GM23338 (cell line): ENCODE measurements at regions not wholly inside any gene's neighbourhood (a gene's known extent, or its start where the extent isn't known, plus 50 kb on each side); places are given as distances from the start of the nearest gene placed in this dataset.

Source experiments
- ATAC-seq: fragments of 200-7000 bp; cut with Tn5 transposase; 3 replicates; pipeline ENCODE4 v1.9.1; 2020
- DNase-seq: peaks from one replicate; pipeline ENCODE4 v3.0.0-alpha.2; 2015; ENCODE audit warnings: low spot score
- H2AFZ ChIP-seq: fragments of 200-600 bp; sonication (generic); 2 replicates; pipeline ENCODE4 v1.8.0; 2016; ENCODE audit warnings: antibody characterized with exemption, mild to moderate bottlenecking, moderate library complexity
- H3F3A ChIP-seq: fragments of 200-600 bp; sonication (generic); replicated peaks from 2 replicates; pipeline ENCODE4 v1.8.0; 2017; ENCODE audit warnings: antibody characterized with exemption, mixed run types, low read depth
- H3K27ac ChIP-seq: fragments of 200-600 bp; sonication (generic); 2 replicates; pipeline ENCODE4 v1.6.1; 2016; ENCODE audit warnings: low read depth
- H3K27me3 ChIP-seq: fragments of 200-600 bp; sonication (generic); 2 replicates; pipeline ENCODE4 v1.8.0; 2016; ENCODE audit warnings: mild to moderate bottlenecking, mixed run types, moderate library complexity; ENCODE audit not compliant: insufficient read depth
- H3K36me3 ChIP-seq: fragments of 200-600 bp; sonication (generic); 2 replicates; pipeline ENCODE4 v1.8.0; 2016; ENCODE audit warnings: mild to moderate bottlenecking; ENCODE audit not compliant: insufficient read depth
- H3K4me1 ChIP-seq: fragments of 200-600 bp; sonication (generic); 2 replicates; pipeline ENCODE4 v1.8.0; 2016; ENCODE audit warnings: mild to moderate bottlenecking, moderate library complexity; ENCODE audit not compliant: insufficient read depth
- H3K4me2 ChIP-seq: fragments of 200-600 bp; sonication (generic); 2 replicates; pipeline ENCODE4 v1.7.1; 2017; ENCODE audit warnings: mixed run types
- H3K4me3 ChIP-seq: fragments of 200-600 bp; sonication (generic); 2 replicates; pipeline ENCODE4 v1.6.1; 2016; ENCODE audit warnings: mixed run types
- H3K79me2 ChIP-seq: fragments of 200-600 bp; sonication (generic); replicated peaks from 2 replicates; pipeline ENCODE4 v1.8.0; 2017; ENCODE audit warnings: mild to moderate bottlenecking; ENCODE audit not compliant: insufficient read depth
- H3K9me2 ChIP-seq: fragments of 200-600 bp; sonication (generic); 2 replicates; pipeline ENCODE4 v1.8.0; 2017; ENCODE audit not compliant: insufficient read depth
- H4K20me1 ChIP-seq: fragments of 200-600 bp; sonication (generic); replicated peaks from 2 replicates; pipeline ENCODE4 v1.8.0; 2017; ENCODE audit warnings: mild to moderate bottlenecking; ENCODE audit not compliant: insufficient read depth
- H3K27ac Mint-ChIP-seq: 2 replicates; pipeline ENCODE4 v1.8.0; 2020; ENCODE audit warnings: inconsistent platforms, mild to moderate bottlenecking, moderate library complexity, mixed read lengths
- H3K27me3 Mint-ChIP-seq: 3 replicates; pipeline ENCODE4 v1.8.0; 2022; ENCODE audit warnings: low read depth, mild to moderate bottlenecking, moderate library complexity, mixed read lengths, inconsistent platforms; ENCODE audit not compliant: insufficient read depth, poor library complexity
- H3K36me3 Mint-ChIP-seq: 3 replicates; pipeline ENCODE4 v1.8.0; 2021; ENCODE audit warnings: low read depth, mild to moderate bottlenecking, inconsistent platforms, moderate library complexity, mixed read lengths
- H3K4me1 Mint-ChIP-seq: 3 replicates; pipeline ENCODE4 v1.8.0; 2020; ENCODE audit warnings: mild to moderate bottlenecking, inconsistent platforms, mixed read lengths
- H3K4me3 Mint-ChIP-seq: 3 replicates; pipeline ENCODE4 v1.8.0; 2021; ENCODE audit warnings: moderate library complexity, mild to moderate bottlenecking, inconsistent platforms, mixed read lengths
- H3K9me3 Mint-ChIP-seq: 3 replicates; pipeline ENCODE4 v1.8.0; 2020; ENCODE audit warnings: moderate library complexity, mild to moderate bottlenecking, inconsistent platforms, mixed read lengths
- EZH2 ChIP-seq: fragments of 200-600 bp; sonication (generic); IDR thresholded peaks from one replicate; pipeline ENCODE4 v1.8.0; 2017; ENCODE audit warnings: antibody characterized with exemption, mild to moderate bottlenecking, low read depth; ENCODE audit not compliant: unreplicated experiment
- EZH2phosphoT487 ChIP-seq: fragments of 200-600 bp; sonication (generic); IDR thresholded peaks from one replicate; pipeline ENCODE4 v1.8.1; 2018; ENCODE audit warnings: antibody characterized with exemption; ENCODE audit not compliant: unreplicated experiment
- JUNB ChIP-seq: IDR thresholded peaks from one replicate; pipeline ENCODE4 v1.6.1; 2016; ENCODE audit warnings: antibody characterized with exemption; ENCODE audit not compliant: unreplicated experiment
- NANOG ChIP-seq: IDR thresholded peaks from 2 replicates; pipeline ENCODE4 v1.6.1; 2016; ENCODE audit warnings: antibody characterized with exemption, borderline replicate concordance
- POLR2AphosphoS5 ChIP-seq: IDR thresholded peaks from 2 replicates; pipeline ENCODE4 v1.6.1; 2016; ENCODE audit warnings: antibody characterized with exemption, low read depth
- STAT1 ChIP-seq: IDR thresholded peaks from one replicate; pipeline ENCODE4 v1.6.1; 2016; ENCODE audit warnings: antibody characterized with exemption; ENCODE audit not compliant: unreplicated experiment
- ZNF114 ChIP-seq: fragments of 250-450 bp; sonication (Bioruptor Pico); IDR thresholded peaks from 2 replicates; pipeline ENCODE4 v1.5.0; 2020; ENCODE audit warnings: mild to moderate bottlenecking, moderate library complexity
- ZNF331 ChIP-seq: fragments of 250-450 bp; sonication (Bioruptor Pico); IDR thresholded peaks from 2 replicates; pipeline ENCODE4 v1.5.0; 2020; ENCODE audit warnings: low read depth, mild to moderate bottlenecking, moderate library complexity
- TF ChIP-seq, protein P1 (sequence below): fragments of 250-450 bp; sonication (Bioruptor Pico); IDR thresholded peaks from 2 replicates; pipeline ENCODE4 v1.5.0; 2020; ENCODE audit warnings: mild to moderate bottlenecking, moderate library complexity

DNA sequence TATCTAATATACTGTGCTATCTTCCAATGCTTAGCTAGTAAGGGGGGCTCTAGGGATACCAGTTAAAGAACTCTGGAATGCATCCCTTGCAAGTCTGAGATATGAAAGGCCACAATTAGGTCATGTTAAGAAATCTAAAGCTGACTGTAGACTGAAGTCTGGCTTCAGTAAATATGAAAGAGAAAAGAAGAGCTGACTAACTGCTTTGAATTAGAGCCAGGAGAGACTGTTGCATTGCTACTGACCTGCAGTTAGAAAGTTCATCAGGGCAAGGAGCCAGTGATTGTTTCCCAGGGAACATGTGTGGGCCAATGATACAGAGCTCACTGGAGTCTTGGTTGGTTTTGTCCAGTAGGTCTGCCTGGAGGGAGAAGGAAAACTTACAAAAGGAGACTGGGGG lies 472.1 kb upstream of the TNC start:
- no peaks in the 10 kb centered on the region for H3K27me3 Mint-ChIP-seq
- peaks cover 3% of the 10 kb centered on the region; the same call in 1 of the 3 replicates for H3K4me1 Mint-ChIP-seq
- no peak overlapping the region for H3K4me2 ChIP-seq
- H4K20me1 ChIP-seq: no peaks in the 10 kb centered on the region
- H3K4me3 ChIP-seq: no peak overlapping the region
- H3K27me3 ChIP-seq: no peaks in the 10 kb centered on the region
- H2AFZ ChIP-seq: no peak overlapping the region
- H3K79me2 ChIP-seq: no peaks in the 10 kb centered on the region
- no peak overlapping the region for H3K27ac Mint-ChIP-seq
- 0 out of 2 replicates have a peak, but pooled peaks cover under 1% of the 10 kb centered on the region for H3K4me1 ChIP-seq
- 0 out of 3 replicates have a peak, but pooled peaks cover 2% of the 10 kb centered on the region for H3K36me3 Mint-ChIP-seq
- no peaks in the 10 kb centered on the region for H3K36me3 ChIP-seq
- DNase-seq (no peak), ATAC-seq (no peak)
- peaks cover 2% of the 10 kb centered on the region; the same call in 1 of the 3 replicates for H3K9me3 Mint-ChIP-seq
- H3F3A ChIP-seq: no peaks in the 10 kb centered on the region
- no peak for TF ChIP-seq STAT1
- no peak for TF ChIP-seq ZNF114
- TF ChIP-seq POLR2AphosphoS5: no peak
- TF ChIP-seq, protein P1, sequence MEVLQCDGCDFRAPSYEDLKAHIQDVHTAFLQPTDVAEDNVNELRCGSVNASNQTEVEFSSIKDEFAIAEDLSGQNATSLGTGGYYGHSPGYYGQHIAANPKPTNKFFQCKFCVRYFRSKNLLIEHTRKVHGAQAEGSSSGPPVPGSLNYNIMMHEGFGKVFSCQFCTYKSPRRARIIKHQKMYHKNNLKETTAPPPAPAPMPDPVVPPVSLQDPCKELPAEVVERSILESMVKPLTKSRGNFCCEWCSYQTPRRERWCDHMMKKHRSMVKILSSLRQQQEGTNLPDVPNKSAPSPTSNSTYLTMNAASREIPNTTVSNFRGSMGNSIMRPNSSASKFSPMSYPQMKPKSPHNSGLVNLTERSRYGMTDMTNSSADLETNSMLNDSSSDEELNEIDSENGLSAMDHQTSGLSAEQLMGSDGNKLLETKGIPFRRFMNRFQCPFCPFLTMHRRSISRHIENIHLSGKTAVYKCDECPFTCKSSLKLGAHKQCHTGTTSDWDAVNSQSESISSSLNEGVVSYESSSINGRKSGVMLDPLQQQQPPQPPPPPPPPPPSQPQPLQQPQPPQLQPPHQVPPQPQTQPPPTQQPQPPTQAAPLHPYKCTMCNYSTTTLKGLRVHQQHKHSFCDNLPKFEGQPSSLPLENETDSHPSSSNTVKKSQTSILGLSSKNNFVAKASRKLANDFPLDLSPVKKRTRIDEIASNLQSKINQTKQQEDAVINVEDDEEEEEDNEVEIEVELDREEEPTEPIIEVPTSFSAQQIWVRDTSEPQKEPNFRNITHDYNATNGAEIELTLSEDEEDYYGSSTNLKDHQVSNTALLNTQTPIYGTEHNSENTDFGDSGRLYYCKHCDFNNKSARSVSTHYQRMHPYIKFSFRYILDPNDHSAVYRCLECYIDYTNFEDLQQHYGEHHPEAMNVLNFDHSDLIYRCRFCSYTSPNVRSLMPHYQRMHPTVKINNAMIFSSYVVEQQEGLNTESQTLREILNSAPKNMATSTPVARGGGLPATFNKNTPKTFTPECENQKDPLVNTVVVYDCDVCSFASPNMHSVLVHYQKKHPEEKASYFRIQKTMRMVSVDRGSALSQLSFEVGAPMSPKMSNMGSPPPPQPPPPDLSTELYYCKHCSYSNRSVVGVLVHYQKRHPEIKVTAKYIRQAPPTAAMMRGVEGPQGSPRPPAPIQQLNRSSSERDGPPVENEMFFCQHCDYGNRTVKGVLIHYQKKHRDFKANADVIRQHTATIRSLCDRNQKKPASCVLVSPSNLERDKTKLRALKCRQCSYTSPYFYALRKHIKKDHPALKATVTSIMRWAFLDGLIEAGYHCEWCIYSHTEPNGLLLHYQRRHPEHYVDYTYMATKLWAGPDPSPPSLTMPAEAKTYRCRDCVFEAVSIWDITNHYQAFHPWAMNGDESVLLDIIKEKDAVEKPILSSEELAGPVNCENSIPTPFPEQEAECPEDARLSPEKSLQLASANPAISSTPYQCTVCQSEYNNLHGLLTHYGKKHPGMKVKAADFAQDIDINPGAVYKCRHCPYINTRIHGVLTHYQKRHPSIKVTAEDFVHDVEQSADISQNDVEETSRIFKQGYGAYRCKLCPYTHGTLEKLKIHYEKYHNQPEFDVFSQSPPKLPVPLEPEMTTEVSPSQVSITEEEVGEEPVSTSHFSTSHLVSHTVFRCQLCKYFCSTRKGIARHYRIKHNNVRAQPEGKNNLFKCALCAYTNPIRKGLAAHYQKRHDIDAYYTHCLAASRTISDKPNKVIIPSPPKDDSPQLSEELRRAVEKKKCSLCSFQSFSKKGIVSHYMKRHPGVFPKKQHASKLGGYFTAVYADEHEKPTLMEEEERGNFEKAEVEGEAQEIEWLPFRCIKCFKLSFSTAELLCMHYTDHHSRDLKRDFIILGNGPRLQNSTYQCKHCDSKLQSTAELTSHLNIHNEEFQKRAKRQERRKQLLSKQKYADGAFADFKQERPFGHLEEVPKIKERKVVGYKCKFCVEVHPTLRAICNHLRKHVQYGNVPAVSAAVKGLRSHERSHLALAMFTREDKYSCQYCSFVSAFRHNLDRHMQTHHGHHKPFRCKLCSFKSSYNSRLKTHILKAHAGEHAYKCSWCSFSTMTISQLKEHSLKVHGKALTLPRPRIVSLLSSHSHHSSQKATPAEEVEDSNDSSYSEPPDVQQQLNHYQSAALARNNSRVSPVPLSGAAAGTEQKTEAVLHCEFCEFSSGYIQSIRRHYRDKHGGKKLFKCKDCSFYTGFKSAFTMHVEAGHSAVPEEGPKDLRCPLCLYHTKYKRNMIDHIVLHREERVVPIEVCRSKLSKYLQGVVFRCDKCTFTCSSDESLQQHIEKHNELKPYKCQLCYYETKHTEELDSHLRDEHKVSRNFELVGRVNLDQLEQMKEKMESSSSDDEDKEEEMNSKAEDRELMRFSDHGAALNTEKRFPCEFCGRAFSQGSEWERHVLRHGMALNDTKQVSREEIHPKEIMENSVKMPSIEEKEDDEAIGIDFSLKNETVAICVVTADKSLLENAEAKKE (CRISPR knock-in tag): no peak
- no peak for TF ChIP-seq EZH2
- TF ChIP-seq ZNF331 (CRISPR knock-in tag): no peak
- no peak for TF ChIP-seq EZH2phosphoT487
- no peak for TF ChIP-seq NANOG
- TF ChIP-seq JUNB: no peak
- H3K27ac ChIP-seq: no peak overlapping the region
- H3K4me3 Mint-ChIP-seq: no peak overlapping the region
- no peaks in the 10 kb centered on the region for H3K9me2 ChIP-seq
